GM12878 (cell line): ENCODE measurements at regions not wholly inside any gene's neighbourhood (a gene's known extent, or its start where the extent isn't known, plus 50 kb on each side); places are given as distances from the start of the nearest gene placed in this dataset.

ENCODE experiments used
- ATAC-seq: fragments of 200-7000 bp; cut with Tn5 transposase; 3 replicates; pipeline ENCODE4 v1.9.1; 2020; ENCODE audit warnings: mild to moderate bottlenecking, moderate library complexity
- BruUV-seq: library from RNA; stranded (reverse); fragments of 400-500 nt; replicated peaks from 2 replicates; lab custom pipeline; 2021; lab: Mats Ljungman, UMichigan
- CTCF ChIA-PET: fragments of 300-600 bp; sonication (Branson Sonifier 250); formaldehyde crosslinking; extraction: SDS; loops from one replicate; lab custom pipeline; 2021; ENCODE audit warnings: inconsistent platforms; lab: Yijun Ruan, JAX
- POLR2A ChIA-PET: fragments of 350-600 bp; formaldehyde crosslinking; extraction: SDS; loops from one replicate; lab custom pipeline; 2021; ENCODE audit warnings: inconsistent platforms; lab: Charles Lee
- RAD21 ChIA-PET: fragments of 300-600 bp; sonication (Branson Sonifier 250); formaldehyde crosslinking; loops from one replicate; lab custom pipeline; 2023; ENCODE audit warnings: antibody characterized with exemption; ENCODE audit not compliant: unreplicated experiment; lab: Charles Lee
- SMC1A ChIA-PET: fragments of 300-600 bp; sonication (Branson Sonifier 250); formaldehyde crosslinking; loops from one replicate; lab custom pipeline; 2023; ENCODE audit not compliant: unreplicated experiment, uncharacterized antibody; lab: Charles Lee
- DNase-seq: peaks from one replicate; pipeline ENCODE4 v3.0.0-alpha.2; 2011; ENCODE audit warnings: low read depth, low spot score
- FAIRE-seq: peaks from 3 replicates; lab custom pipeline; 2011; peaks lifted over from hg19 to GRCh38; lab: Jason Lieb, UNC
- H2AFZ ChIP-seq: 2 replicates; pipeline ENCODE4 v1.6.0; 2011; ENCODE audit warnings: low read depth, low read length, control low read depth; ENCODE audit not compliant: control insufficient read depth
- H3K27ac ChIP-seq: 2 replicates; pipeline ENCODE4 v1.5.1; 2011; ENCODE audit warnings: control low read depth; ENCODE audit not compliant: control insufficient read depth, insufficient read depth
- H3K27me3 ChIP-seq, 2 experiments: replicated peaks in 1 of 2; 2 replicates each; pipeline versions ENCODE4 v1.6.0 to v1.6.1; 2011; ENCODE audit warnings: low read length in 1 of 2; ENCODE audit not compliant: control insufficient read depth in 2 of 2, insufficient read depth in 2 of 2
- H3K36me3 ChIP-seq, 2 experiments: 2 replicates each; pipeline ENCODE4 v1.5.1; 2011; ENCODE audit warnings: low read length in 1 of 2; ENCODE audit not compliant: control insufficient read depth in 2 of 2, insufficient read depth in 2 of 2
- H3K4me1 ChIP-seq: 2 replicates; pipeline ENCODE4 v1.6.1; 2011; ENCODE audit warnings: mild to moderate bottlenecking, low read length, moderate library complexity, mixed read lengths; ENCODE audit not compliant: control insufficient read depth, insufficient read depth
- H3K4me2 ChIP-seq: 2 replicates; pipeline ENCODE4 v1.6.0; 2011; ENCODE audit warnings: control low read depth; ENCODE audit not compliant: control insufficient read depth, insufficient read depth
- H3K4me3 ChIP-seq: fragments of 200-600 bp; sonication (generic); 2 replicates; pipeline ENCODE4 v1.5.1; 2016
- H3K79me2 ChIP-seq: 2 replicates; pipeline ENCODE4 v1.6.0; 2011; ENCODE audit warnings: low read length; ENCODE audit not compliant: control insufficient read depth, insufficient read depth
- H3K9ac ChIP-seq: 2 replicates; pipeline ENCODE4 v1.8.0; 2011; ENCODE audit warnings: low read length, control low read depth, mixed read lengths; ENCODE audit not compliant: control insufficient read depth, insufficient read depth
- H3K9me3 ChIP-seq: replicated peaks from 3 replicates; pipeline ENCODE4 v1.5.1; 2011; ENCODE audit warnings: mild to moderate bottlenecking, low read length; ENCODE audit not compliant: control insufficient read depth, insufficient read depth
- H4K20me1 ChIP-seq: 2 replicates; pipeline ENCODE4 v1.6.0; 2011; ENCODE audit not compliant: control insufficient read depth, insufficient read depth
- ATF2 ChIP-seq: IDR thresholded peaks from 2 replicates; pipeline ENCODE4 v1.6.1; 2012; ENCODE audit warnings: low read length, inconsistent platforms
- BRCA1 ChIP-seq: IDR thresholded peaks from 2 replicates; pipeline ENCODE4 v1.6.1; 2011; ENCODE audit warnings: low read depth, low read length, improper control_type of control experiment
- ELK1 ChIP-seq: IDR thresholded peaks from 2 replicates; pipeline ENCODE4 v1.6.1; 2012; ENCODE audit warnings: low read depth, low read length, improper control_type of control experiment
- FOXM1 ChIP-seq: IDR thresholded peaks from 2 replicates; pipeline ENCODE4 v1.6.1; 2012; ENCODE audit warnings: low read depth, mild to moderate bottlenecking, inconsistent platforms, low read length, moderate library complexity
- MYB ChIP-seq: fragments of 150-350 bp; IDR thresholded peaks from 2 replicates; pipeline ENCODE4 v1.6.1; 2014; ENCODE audit warnings: mild to moderate bottlenecking, low read depth, low read length, borderline replicate concordance
- PAX8 ChIP-seq: fragments of 450-650 bp; IDR thresholded peaks from 2 replicates; pipeline ENCODE4 v1.6.1; 2017; ENCODE audit warnings: mild to moderate bottlenecking, moderate library complexity
- RAD51 ChIP-seq: fragments of 450-650 bp; IDR thresholded peaks from 2 replicates; pipeline ENCODE4 v1.6.1; 2016; ENCODE audit warnings: moderate library complexity, mild to moderate bottlenecking, inconsistent platforms
- REST ChIP-seq: IDR thresholded peaks from 2 replicates; pipeline ENCODE4 v1.6.1; 2012; ENCODE audit warnings: mild to moderate bottlenecking, low read depth, low read length
- ZNF217 ChIP-seq: fragments of 450-650 bp; IDR thresholded peaks from 2 replicates; pipeline ENCODE4 v1.6.1; 2017; ENCODE audit warnings: antibody characterized with exemption, mild to moderate bottlenecking
- ZNF274 ChIP-seq: IDR thresholded peaks from one replicate; pipeline ENCODE4 v1.8.0; 2011; ENCODE audit not compliant: insufficient read length, insufficient read depth
- ZNF687 ChIP-seq: fragments of 450-650 bp; IDR thresholded peaks from 2 replicates; pipeline ENCODE4 v1.6.1; 2017; ENCODE audit warnings: mild to moderate bottlenecking, moderate library complexity
- WGBS: methylation state at CpG from one replicate; pipeline ENCODE4 v1.1.6; 2016; ENCODE audit warnings: low lambda C conversion rate; ENCODE audit not compliant: insufficient replicate concordance, insufficient coverage; ENCODE audit errors: missing lambda C conversion rate; 5-methylcytosine and 5-hydroxymethylcytosine counted together
- in situ Hi-C: fragments of 300-500 bp; cut with MboI; formaldehyde crosslinking; loops from 9 replicates; pipeline ENCODE4 v1.14.3; 2018; ENCODE audit warnings: mixed read lengths
- intact Hi-C: fragments of 100-400 bp; cut with micrococcal nuclease; formaldehyde crosslinking; loops from one replicate; pipeline ENCODE4 v1.14.2; 2022; ENCODE audit not compliant: unreplicated experiment
- TF ChIP-seq, protein P1 (sequence below): fragments of 450-650 bp; conservative IDR thresholded peaks from 2 replicates; pipeline ENCODE4 v1.6.1; 2017; ENCODE audit warnings: mild to moderate bottlenecking, moderate library complexity

DNA sequence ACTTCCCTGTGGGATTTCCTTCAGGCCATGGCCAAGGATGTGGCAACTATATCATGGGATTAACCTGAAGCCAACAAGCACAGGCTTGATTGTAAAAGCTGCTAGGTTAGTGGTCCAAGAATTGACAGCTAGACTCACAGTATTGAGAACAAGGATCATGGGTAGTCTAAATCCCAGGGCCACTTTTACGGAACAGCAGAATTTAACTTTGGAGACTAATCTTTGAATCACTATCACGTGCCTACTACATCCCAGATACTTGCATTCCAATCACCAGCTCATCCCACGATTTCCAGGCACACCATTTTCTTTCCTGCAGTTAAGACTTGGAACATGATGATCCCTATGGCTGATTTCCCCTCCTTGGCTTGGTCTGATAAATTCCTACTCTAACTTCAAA lies 65.6 kb upstream of the ADO start:
- ATAC-seq (no peak), DNase-seq (no peak), FAIRE-seq (no peak)
- Histone ChIP-seq H3K79me2 (no peaks in the 10 kb centered on the region), H3K27me3 (no peaks in the 10 kb centered on the region), H3K9ac (no peak overlapping the region), H3K4me3 (no peak overlapping the region), H3K36me3 (no peaks in the 10 kb centered on the region), H3K4me2 (no peak overlapping the region), H2AFZ (no peak overlapping the region), H3K4me1 (peaks cover 44% of the 10 kb centered on the region), H3K27ac (no peak overlapping the region), H4K20me1 (no peaks in the 10 kb centered on the region), H3K9me3 (no peaks in the 10 kb centered on the region)
- RAD21 ChIA-PET = interaction anchor here (1.6 to 8.2 kb wide), 2 partner anchors 40 to 69 kb away, joined by 4 to 141 read pairs; partner anchors contain the start of gene ADO
- 62% methylated on average over 3 of the region's 3 CpGs for whole genome bisulfite sequencing
- SMC1A ChIA-PET = interaction anchor here (1.0 to 8.7 kb wide), 5 partner anchors 10 to 103 kb away, joined by 3 to 128 read pairs (median 4); no protein-coding TSS in a partner anchor
- intact Hi-C loops = no loop called here
- no TSS peak for BruUV-seq
- in situ Hi-C loops = no loop called here
- CTCF ChIA-PET = interaction anchor here (1.6 kb wide), 1 partner anchor 11 kb away, joined by 7 read pairs; no protein-coding TSS in a partner anchor
- POLR2A ChIA-PET = interaction anchor here (1.2 to 1.6 kb wide), 3 partner anchors 10 to 34 kb away, joined by 3 to 6 read pairs (median 3); no protein-coding TSS in a partner anchor
- TF ChIP-seq, protein P1, sequence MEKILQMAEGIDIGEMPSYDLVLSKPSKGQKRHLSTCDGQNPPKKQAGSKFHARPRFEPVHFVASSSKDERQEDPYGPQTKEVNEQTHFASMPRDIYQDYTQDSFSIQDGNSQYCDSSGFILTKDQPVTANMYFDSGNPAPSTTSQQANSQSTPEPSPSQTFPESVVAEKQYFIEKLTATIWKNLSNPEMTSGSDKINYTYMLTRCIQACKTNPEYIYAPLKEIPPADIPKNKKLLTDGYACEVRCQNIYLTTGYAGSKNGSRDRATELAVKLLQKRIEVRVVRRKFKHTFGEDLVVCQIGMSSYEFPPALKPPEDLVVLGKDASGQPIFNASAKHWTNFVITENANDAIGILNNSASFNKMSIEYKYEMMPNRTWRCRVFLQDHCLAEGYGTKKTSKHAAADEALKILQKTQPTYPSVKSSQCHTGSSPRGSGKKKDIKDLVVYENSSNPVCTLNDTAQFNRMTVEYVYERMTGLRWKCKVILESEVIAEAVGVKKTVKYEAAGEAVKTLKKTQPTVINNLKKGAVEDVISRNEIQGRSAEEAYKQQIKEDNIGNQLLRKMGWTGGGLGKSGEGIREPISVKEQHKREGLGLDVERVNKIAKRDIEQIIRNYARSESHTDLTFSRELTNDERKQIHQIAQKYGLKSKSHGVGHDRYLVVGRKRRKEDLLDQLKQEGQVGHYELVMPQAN = no peak
- TF ChIP-seq REST = no peak
- TF ChIP-seq BRCA1 = no peak
- no peak for TF ChIP-seq ATF2
- TF ChIP-seq PAX8 = no peak
- no peak for TF ChIP-seq ZNF687
- TF ChIP-seq FOXM1 = no peak
- TF ChIP-seq MYB = no peak
- no peak for TF ChIP-seq ZNF274
- no peak for TF ChIP-seq RAD51
- no peak for TF ChIP-seq ZNF217
- TF ChIP-seq ELK1 = no peak
